Endothelial cell of umbilical vein (primary cell): ENCODE measurements at regions not wholly inside any gene's neighbourhood (a gene's known extent, or its start where the extent isn't known, plus 50 kb on each side); places are given as distances from the start of the nearest gene placed in this dataset.

ENCODE experiments used
- POLR2A ChIP-seq: IDR thresholded peaks from 2 replicates; pipeline ENCODE4 v1.6.1; 2012; ENCODE audit warnings: low read depth, mild to moderate bottlenecking, control low read depth, low read length
- POLR2AphosphoS5 ChIP-seq: IDR thresholded peaks from 2 replicates; pipeline ENCODE4 v1.6.1; 2012; ENCODE audit warnings: low read depth, mild to moderate bottlenecking, control low read depth, low read length, moderate library complexity; ENCODE audit not compliant: insufficient read depth
- TF ChIP-seq, protein P1 (sequence below): IDR thresholded peaks from 2 replicates; pipeline ENCODE4 v1.6.1; 2011; ENCODE audit not compliant: insufficient read depth, insufficient read length
- TF ChIP-seq, protein P2 (sequence below), 2 donors: IDR thresholded peaks; 1 replicate in 1 of 2; 2 replicates in 1 of 2; pipeline ENCODE4 v1.5.1; 2011; ENCODE audit warnings: low read length in 2 of 2, mild to moderate bottlenecking in 2 of 2, moderate library complexity in 2 of 2, control low read depth in 1 of 2, inconsistent platforms in 1 of 2, low read depth in 1 of 2; ENCODE audit not compliant: insufficient read depth in 1 of 2; ENCODE audit errors: extremely low read depth in 1 of 2

DNA sequence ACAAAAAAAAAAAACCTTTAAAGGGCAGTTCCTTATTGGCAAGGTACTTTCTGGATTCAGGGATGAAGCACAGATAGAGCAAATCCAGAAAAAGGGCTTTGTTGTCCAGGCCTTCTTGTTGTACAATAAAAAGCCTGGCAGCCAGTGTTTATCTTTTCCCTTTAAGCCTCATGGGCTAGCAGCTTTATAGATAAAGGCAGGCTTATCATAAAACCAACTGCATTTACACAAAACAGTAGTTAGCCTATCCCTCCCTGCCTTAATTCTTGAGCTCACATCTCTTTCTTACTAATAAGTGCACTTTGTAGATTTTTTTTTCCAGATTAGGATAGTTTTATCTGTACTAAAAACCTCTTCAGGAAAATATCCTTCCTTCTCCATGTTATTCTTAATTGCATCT, 662.8 kb upstream of the CCDC54 start:
- TF ChIP-seq POLR2A (no peak), POLR2AphosphoS5 (no peak)
- TF ChIP-seq, protein P1, sequence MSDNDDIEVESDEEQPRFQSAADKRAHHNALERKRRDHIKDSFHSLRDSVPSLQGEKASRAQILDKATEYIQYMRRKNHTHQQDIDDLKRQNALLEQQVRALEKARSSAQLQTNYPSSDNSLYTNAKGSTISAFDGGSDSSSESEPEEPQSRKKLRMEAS: no peak
- TF ChIP-seq, protein P2, sequence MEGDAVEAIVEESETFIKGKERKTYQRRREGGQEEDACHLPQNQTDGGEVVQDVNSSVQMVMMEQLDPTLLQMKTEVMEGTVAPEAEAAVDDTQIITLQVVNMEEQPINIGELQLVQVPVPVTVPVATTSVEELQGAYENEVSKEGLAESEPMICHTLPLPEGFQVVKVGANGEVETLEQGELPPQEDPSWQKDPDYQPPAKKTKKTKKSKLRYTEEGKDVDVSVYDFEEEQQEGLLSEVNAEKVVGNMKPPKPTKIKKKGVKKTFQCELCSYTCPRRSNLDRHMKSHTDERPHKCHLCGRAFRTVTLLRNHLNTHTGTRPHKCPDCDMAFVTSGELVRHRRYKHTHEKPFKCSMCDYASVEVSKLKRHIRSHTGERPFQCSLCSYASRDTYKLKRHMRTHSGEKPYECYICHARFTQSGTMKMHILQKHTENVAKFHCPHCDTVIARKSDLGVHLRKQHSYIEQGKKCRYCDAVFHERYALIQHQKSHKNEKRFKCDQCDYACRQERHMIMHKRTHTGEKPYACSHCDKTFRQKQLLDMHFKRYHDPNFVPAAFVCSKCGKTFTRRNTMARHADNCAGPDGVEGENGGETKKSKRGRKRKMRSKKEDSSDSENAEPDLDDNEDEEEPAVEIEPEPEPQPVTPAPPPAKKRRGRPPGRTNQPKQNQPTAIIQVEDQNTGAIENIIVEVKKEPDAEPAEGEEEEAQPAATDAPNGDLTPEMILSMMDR (IDR thresholded peaks at IDR 0.05; ENCODE audit: extremely low read depth in 1 of 2, insufficient read depth in 1 of 2, low read depth in 1 of 2, low read length in 2 of 2): no peak
